Fibroblast of villous mesenchyme (primary cell): ENCODE measurements at regions not wholly inside any gene's neighbourhood (a gene's known extent, or its start where the extent isn't known, plus 50 kb on each side); places are given as distances from the start of the nearest gene placed in this dataset.

ENCODE experiments used
- DNase-seq: peaks from one replicate; pipeline ENCODE4 v3.0.0-alpha.2; 2010; ENCODE audit warnings: low read depth
- H3K4me3 ChIP-seq: 2 replicates; pipeline ENCODE4 v1.5.1; 2011; ENCODE audit warnings: low read depth, mild to moderate bottlenecking, low read length
- CTCF ChIP-seq: IDR thresholded peaks from 2 replicates; pipeline ENCODE4 v1.5.1; 2012; ENCODE audit warnings: low read depth, mild to moderate bottlenecking, low read length; ENCODE audit not compliant: insufficient read depth

GRCh38 chr14:57022608-57023007 is 212.3 kb upstream of the OTX2 start:
- H3K4me3 ChIP-seq = no peak overlapping the region
- DNase-seq = no peak
- no peak for TF ChIP-seq CTCF

- no peak overlapping the region for H3K4me3 ChIP-seq
- no peak for TF ChIP-seq CTCF
- DNase-seq = no peak
Observed at GRCh38 chr14:57018065-57018464, 207.8 kb upstream of the OTX2 start.

GRCh38 chr14:57013987-57014386 is 203.7 kb upstream of the OTX2 start:
- no peak overlapping the region for H3K4me3 ChIP-seq
- DNase-seq = no peak
- no peak for TF ChIP-seq CTCF

GRCh38 chr14:57009585-57010515 is 199.6 kb upstream of the OTX2 start:
- no peak for TF ChIP-seq CTCF
- no peak overlapping the region for H3K4me3 ChIP-seq
- DNase-seq = no peak

GRCh38 chr14:57008534-57008933 is 198.3 kb upstream of the OTX2 start:
- no peak for DNase-seq
- TF ChIP-seq CTCF = no peak
- no peak overlapping the region for H3K4me3 ChIP-seq

- DNase-seq = no peak
- H3K4me3 ChIP-seq = no peak overlapping the region
- no peak for TF ChIP-seq CTCF
Observed at GRCh38 chr14:56998728-56999127, 188.4 kb upstream of the OTX2 start.
